SK-N-SH treated with all-trans-retinoic acid at 6 μM for 48 hours (cell line): ENCODE measurements at regions not wholly inside any gene's neighbourhood (a gene's known extent, or its start where the extent isn't known, plus 50 kb on each side); places are given as distances from the start of the nearest gene placed in this dataset.

Experiments used
- ARNTL ChIP-seq: fragments of 450-650 bp; formaldehyde crosslinking; IDR thresholded peaks from 2 replicates; pipeline ENCODE4 v1.5.0; 2020; ENCODE audit warnings: low read depth, mild to moderate bottlenecking, moderate library complexity, borderline replicate concordance
- BACH2 ChIP-seq: fragments of 250-450 bp; sonication (Bioruptor Pico); IDR thresholded peaks from 2 replicates; pipeline ENCODE4 v1.9.0; 2021; ENCODE audit warnings: mild to moderate bottlenecking, borderline replicate concordance
- CSDC2 ChIP-seq: fragments of 250-450 bp; sonication (Bioruptor Pico); IDR thresholded peaks from 2 replicates; pipeline ENCODE4 v1.5.0; 2020; ENCODE audit warnings: mild to moderate bottlenecking, moderate library complexity
- ISL1 ChIP-seq: fragments of 250-450 bp; sonication (Bioruptor Pico); IDR thresholded peaks from 2 replicates; pipeline ENCODE4 v2.1.2; 2022; ENCODE audit warnings: mild to moderate bottlenecking, moderate library complexity
- PATZ1 ChIP-seq: fragments of 250-450 bp; sonication (Bioruptor Pico); IDR thresholded peaks from 2 replicates; pipeline ENCODE4 v1.8.0; 2020; ENCODE audit warnings: mild to moderate bottlenecking, moderate library complexity, borderline replicate concordance
- POU6F1 ChIP-seq: fragments of 250-450 bp; sonication (Bioruptor Pico); IDR thresholded peaks from 2 replicates; pipeline ENCODE4 v1.8.0; 2021; ENCODE audit warnings: low read depth, mild to moderate bottlenecking, moderate library complexity, borderline replicate concordance
- RARB ChIP-seq: fragments of 250-450 bp; sonication (Bioruptor Pico); IDR thresholded peaks from 2 replicates; pipeline ENCODE4 v1.8.0; 2021; ENCODE audit warnings: mild to moderate bottlenecking, moderate library complexity
- SNAI2 ChIP-seq: fragments of 250-450 bp; sonication (Bioruptor Pico); IDR thresholded peaks from 2 replicates; pipeline ENCODE4 v1.5.0; 2020; ENCODE audit warnings: mild to moderate bottlenecking, moderate library complexity
- TSHZ2 ChIP-seq: fragments of 250-450 bp; sonication (Bioruptor Pico); IDR thresholded peaks from 2 replicates; pipeline ENCODE4 v1.5.0; 2020; ENCODE audit warnings: mild to moderate bottlenecking, moderate library complexity
- ZFP3 ChIP-seq: fragments of 250-450 bp; sonication (Bioruptor Pico); IDR thresholded peaks from 2 replicates; pipeline ENCODE4 v1.5.0; 2020; ENCODE audit warnings: mild to moderate bottlenecking, moderate library complexity
- ZFP30 ChIP-seq: fragments of 450-650 bp; formaldehyde crosslinking; IDR thresholded peaks from 2 replicates; pipeline ENCODE4 v1.5.0; 2022; ENCODE audit warnings: mild to moderate bottlenecking, moderate library complexity

GRCh38 chr3:187804745-187805121 is 59.5 kb upstream of the BCL6 start:
- TF ChIP-seq BACH2 (CRISPR knock-in tag) (no peak), ISL1 (CRISPR knock-in tag) (no peak), SNAI2 (CRISPR knock-in tag) (no peak), ARNTL (CRISPR knock-in tag) (no peak), CSDC2 (CRISPR knock-in tag) (no peak), RARB (CRISPR knock-in tag) (no peak), ZFP30 (CRISPR knock-in tag) (no peak), TSHZ2 (no peak), ZFP3 (CRISPR knock-in tag) (no peak), POU6F1 (CRISPR knock-in tag) (no peak), PATZ1 (CRISPR knock-in tag) (no peak)
